Mesenchymal stem cell (in vitro differentiated cells and primary cell): ENCODE measurements at regions not wholly inside any gene's neighbourhood (a gene's known extent, or its start where the extent isn't known, plus 50 kb on each side); places are given as distances from the start of the nearest gene placed in this dataset.

Source experiments
- DNase-seq: peaks from one replicate; pipeline ENCODE4 v3.0.0-alpha.2; 2013
- H2AFZ ChIP-seq: one replicate; pipeline ENCODE4 v1.6.1; 2013; ENCODE audit warnings: low read depth, mild to moderate bottlenecking, control low read depth, inconsistent platforms, low read length, moderate library complexity
- H2AK5ac ChIP-seq: 2 replicates; pipeline ENCODE4 v1.6.1; 2013; ENCODE audit warnings: low read length, moderate library complexity, mild to moderate bottlenecking, inconsistent platforms; ENCODE audit not compliant: severe bottlenecking
- H2BK120ac ChIP-seq: one replicate; pipeline ENCODE4 v1.6.1; 2013; ENCODE audit warnings: low read depth, mild to moderate bottlenecking, inconsistent platforms, low read length, moderate library complexity
- H2BK12ac ChIP-seq, 2 experiments: one replicate each; pipeline ENCODE4 v1.6.1; 2013; ENCODE audit warnings: inconsistent platforms in 2 of 2, low read length in 2 of 2, mild to moderate bottlenecking in 2 of 2, moderate library complexity in 2 of 2, control low read depth in 1 of 2
- H2BK15ac ChIP-seq: one replicate; pipeline ENCODE4 v1.6.1; 2013; ENCODE audit warnings: mild to moderate bottlenecking, low read depth, inconsistent platforms; ENCODE audit not compliant: poor library complexity, severe bottlenecking
- H2BK5ac ChIP-seq: 2 replicates; pipeline ENCODE4 v1.6.1; 2013; ENCODE audit warnings: low read depth, mild to moderate bottlenecking, low read length, control low read depth, inconsistent platforms; ENCODE audit not compliant: poor library complexity, severe bottlenecking
- H3K14ac ChIP-seq, 2 experiments: one replicate each; pipeline ENCODE4 v1.6.1; 2013; ENCODE audit warnings: inconsistent platforms in 2 of 2, low read length in 2 of 2, control low read depth in 1 of 2, mild to moderate bottlenecking in 1 of 2, moderate library complexity in 1 of 2
- H3K18ac ChIP-seq, 2 experiments: one replicate each; pipeline ENCODE4 v1.6.1; 2013; ENCODE audit warnings: inconsistent platforms in 2 of 2, low read length in 2 of 2, control low read depth in 1 of 2, low read depth in 1 of 2, mild to moderate bottlenecking in 1 of 2
- H3K23ac ChIP-seq, 2 experiments: one replicate each; pipeline ENCODE4 v1.6.1; 2013; ENCODE audit warnings: inconsistent platforms in 2 of 2, low read length in 2 of 2, mild to moderate bottlenecking in 2 of 2, moderate library complexity in 2 of 2, control low read depth in 1 of 2
- H3K27ac ChIP-seq: 2 replicates; pipeline ENCODE4 v1.5.1; 2013; ENCODE audit warnings: mild to moderate bottlenecking, moderate library complexity, low read length, control low read depth, inconsistent platforms; ENCODE audit not compliant: poor library complexity, severe bottlenecking
- H3K27me3 ChIP-seq, 2 experiments: 2 replicates each; pipeline versions ENCODE4 v1.6.1 to v1.7.0; 2013; ENCODE audit warnings: low read length in 2 of 2, mild to moderate bottlenecking in 2 of 2, moderate library complexity in 2 of 2, control low read depth in 1 of 2, inconsistent platforms in 1 of 2; ENCODE audit not compliant: control insufficient read depth in 1 of 2, insufficient read depth in 1 of 2
- H3K36me3 ChIP-seq, 2 experiments: 2 replicates each; pipeline versions ENCODE4 v1.6.1 to v1.7.0; 2013; ENCODE audit warnings: low read length in 2 of 2, control low read depth in 1 of 2, inconsistent platforms in 1 of 2, low read depth in 1 of 2, mild to moderate bottlenecking in 1 of 2; ENCODE audit not compliant: insufficient read depth in 2 of 2, control insufficient read depth in 1 of 2
- H3K4ac ChIP-seq, 2 experiments: one replicate each; pipeline ENCODE4 v1.6.1; 2013; ENCODE audit warnings: inconsistent platforms in 2 of 2, low read length in 2 of 2, mild to moderate bottlenecking in 2 of 2, moderate library complexity in 2 of 2, control low read depth in 1 of 2, low read depth in 1 of 2
- H3K4me1 ChIP-seq: 2 replicates; pipeline ENCODE4 v1.6.1; 2013; ENCODE audit warnings: low read depth, low read length, control low read depth; ENCODE audit not compliant: control insufficient read depth, insufficient read depth
- H3K4me2 ChIP-seq: 2 replicates; pipeline ENCODE4 v1.6.1; 2013; ENCODE audit warnings: low read length, mild to moderate bottlenecking, inconsistent platforms; ENCODE audit not compliant: poor library complexity, severe bottlenecking
- H3K4me3 ChIP-seq, 2 experiments: 2 replicates each; pipeline versions ENCODE4 v1.5.1 to v1.7.0; 2013; ENCODE audit warnings: low read length in 2 of 2, mild to moderate bottlenecking in 2 of 2, control low read depth in 1 of 2, low read depth in 1 of 2; ENCODE audit not compliant: insufficient read depth in 1 of 2
- H3K79me1 ChIP-seq: replicated peaks from 2 replicates; pipeline ENCODE4 v1.6.1; 2013; ENCODE audit warnings: mild to moderate bottlenecking, control low read depth, low read length, inconsistent platforms; ENCODE audit not compliant: poor library complexity, severe bottlenecking
- H3K9ac ChIP-seq: 2 replicates; pipeline ENCODE4 v1.7.0; 2013; ENCODE audit warnings: mild to moderate bottlenecking, low read length, moderate library complexity
- H3K9me3 ChIP-seq: 2 replicates; pipeline ENCODE4 v1.7.0; 2013; ENCODE audit warnings: mild to moderate bottlenecking, low read length; ENCODE audit not compliant: control insufficient read depth
- H4K8ac ChIP-seq: one replicate; pipeline ENCODE4 v1.6.1; 2013; ENCODE audit warnings: inconsistent platforms, mild to moderate bottlenecking, low read length, moderate library complexity
- H4K91ac ChIP-seq: one replicate; pipeline ENCODE4 v1.6.1; 2013; ENCODE audit warnings: mild to moderate bottlenecking, low read length, inconsistent platforms
- WGBS: methylation state at CpG from one replicate; pipeline ENCODE4 v1.1.7; 2013; ENCODE audit warnings: mixed read lengths; 5-methylcytosine and 5-hydroxymethylcytosine counted together

DNA sequence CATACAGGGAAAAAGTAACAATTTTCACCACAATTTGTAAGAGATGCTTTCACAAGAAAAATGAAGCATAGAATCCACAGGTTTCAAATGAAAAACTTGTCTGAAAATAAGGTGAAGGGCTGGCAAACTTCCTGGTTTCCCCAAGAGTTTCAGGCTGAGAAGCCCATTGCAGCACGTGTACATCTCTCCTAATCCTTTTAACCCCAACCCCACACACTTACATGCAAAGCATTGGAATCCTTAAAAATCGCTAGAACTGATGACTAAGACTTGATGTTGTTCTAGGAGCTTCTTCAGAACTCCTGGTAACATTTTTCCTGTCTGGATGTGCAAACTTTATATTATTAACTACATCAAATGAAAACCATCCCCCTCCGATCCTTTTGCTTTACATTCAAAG lies 317.8 kb upstream of the RGMB start:
- no peak overlapping the region for H4K91ac ChIP-seq
- no peaks in the 10 kb centered on the region for H3K79me1 ChIP-seq
- no peak overlapping the region for H3K14ac ChIP-seq
- peak overlapping the region; percentile 87 for H3K9ac ChIP-seq
- H3K4me2 ChIP-seq: no peak overlapping the region
- H3K27ac ChIP-seq: no peak overlapping the region
- H3K9me3 ChIP-seq: no peaks in the 10 kb centered on the region
- H3K36me3 ChIP-seq: no peaks in the 10 kb centered on the region
- H3K4ac ChIP-seq: no peak overlapping the region
- peak; percentile 41 for DNase-seq
- H3K18ac ChIP-seq: no peak overlapping the region
- no peak overlapping the region for H2AK5ac ChIP-seq
- H2BK5ac ChIP-seq: no peak overlapping the region
- WGBS: no CpG with 5 or more reads among the region's 3 CpGs
- H3K23ac ChIP-seq: no peak overlapping the region
- H3K4me1 ChIP-seq: no peaks in the 10 kb centered on the region
- H2BK120ac ChIP-seq: no peak overlapping the region
- no peak overlapping the region for H2BK12ac ChIP-seq
- H4K8ac ChIP-seq: no peak overlapping the region
- no peak overlapping the region for H2AFZ ChIP-seq
- H2BK15ac ChIP-seq: no peak overlapping the region
- H3K4me3 ChIP-seq: peak overlapping the region in 1 of 2 experiments; percentile 47
- H3K27me3 ChIP-seq: no peaks in the 10 kb centered on the region

DNA sequence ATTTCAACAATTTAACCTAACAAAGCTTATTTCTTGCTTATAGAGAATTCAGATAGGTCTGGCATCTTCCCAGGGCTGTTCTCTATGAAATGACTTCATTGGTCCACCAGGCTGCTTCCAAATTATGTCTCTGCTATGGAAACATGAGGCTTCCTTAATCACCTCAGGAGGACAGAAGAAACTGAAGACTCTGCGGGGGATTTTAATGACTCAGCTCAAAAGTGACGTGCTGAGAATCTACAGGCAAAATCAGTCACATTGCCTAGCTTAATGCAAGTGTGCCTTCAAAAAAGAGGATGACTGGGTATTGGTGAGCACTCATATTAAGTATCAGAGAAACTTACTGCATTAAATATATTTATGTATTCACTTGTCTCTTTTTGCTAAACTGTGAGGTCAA lies 315.5 kb upstream of the RGMB start:
- no peak overlapping the region for H2AK5ac ChIP-seq
- no peak overlapping the region for H2BK12ac ChIP-seq
- H2BK120ac ChIP-seq: no peak overlapping the region
- no peak overlapping the region for H3K18ac ChIP-seq
- no peaks in the 10 kb centered on the region for H3K4me1 ChIP-seq
- no peaks in the 10 kb centered on the region for H3K9me3 ChIP-seq
- H3K79me1 ChIP-seq: no peaks in the 10 kb centered on the region
- H2AFZ ChIP-seq: no peak overlapping the region
- H2BK15ac ChIP-seq: no peak overlapping the region
- H3K27me3 ChIP-seq: no peaks in the 10 kb centered on the region
- no peak overlapping the region for H4K8ac ChIP-seq
- peak; percentile 27 for DNase-seq
- H3K27ac ChIP-seq: no peak overlapping the region
- peak overlapping the region; percentile 41 for H3K9ac ChIP-seq
- no peak overlapping the region for H3K4ac ChIP-seq
- no peak overlapping the region for H3K14ac ChIP-seq
- WGBS: 77% methylated on average over 2 of the region's 2 CpGs
- no peak overlapping the region for H3K4me3 ChIP-seq
- H3K36me3 ChIP-seq: no peaks in the 10 kb centered on the region
- no peak overlapping the region for H2BK5ac ChIP-seq
- H4K91ac ChIP-seq: no peak overlapping the region
- no peak overlapping the region for H3K23ac ChIP-seq
- H3K4me2 ChIP-seq: no peak overlapping the region

DNA sequence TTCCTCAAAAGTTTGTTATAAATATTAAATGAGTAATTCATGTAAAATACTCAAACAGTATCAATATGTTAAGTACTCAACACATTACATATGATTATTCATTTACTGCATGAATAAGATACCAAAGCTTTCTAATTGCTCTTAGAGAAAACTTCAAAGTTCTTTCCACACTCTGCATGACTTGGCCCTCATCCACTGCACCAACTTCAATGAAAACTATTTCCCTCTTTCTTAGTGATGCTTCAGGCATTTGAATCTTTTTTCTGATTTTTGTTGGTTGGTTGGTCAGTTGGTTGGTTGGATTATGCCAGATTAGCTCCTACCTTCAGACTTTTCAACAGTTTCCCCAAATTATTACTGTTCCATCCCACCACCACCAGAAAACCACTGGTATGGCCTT lies 314.7 kb upstream of the RGMB start:
- Histone ChIP-seq H3K9me3 (no peaks in the 10 kb centered on the region), H3K4me1 (no peaks in the 10 kb centered on the region), H3K27me3 (no peaks in the 10 kb centered on the region), H3K4me3 (no peak overlapping the region), H3K27ac (no peak overlapping the region), H2AK5ac (no peak overlapping the region), H3K79me1 (no peaks in the 10 kb centered on the region), H2BK15ac (no peak overlapping the region), H2BK120ac (no peak overlapping the region), H3K4ac (no peak overlapping the region), H4K8ac (no peak overlapping the region), H3K9ac (peak overlapping the region; percentile 41), H3K14ac (no peak overlapping the region), H3K18ac (no peak overlapping the region), H3K4me2 (no peak overlapping the region), H2AFZ (no peak overlapping the region), H2BK12ac (no peak overlapping the region), H4K91ac (no peak overlapping the region), H2BK5ac (no peak overlapping the region), H3K23ac (no peak overlapping the region), H3K36me3 (no peaks in the 10 kb centered on the region)
- no peak for DNase-seq

DNA sequence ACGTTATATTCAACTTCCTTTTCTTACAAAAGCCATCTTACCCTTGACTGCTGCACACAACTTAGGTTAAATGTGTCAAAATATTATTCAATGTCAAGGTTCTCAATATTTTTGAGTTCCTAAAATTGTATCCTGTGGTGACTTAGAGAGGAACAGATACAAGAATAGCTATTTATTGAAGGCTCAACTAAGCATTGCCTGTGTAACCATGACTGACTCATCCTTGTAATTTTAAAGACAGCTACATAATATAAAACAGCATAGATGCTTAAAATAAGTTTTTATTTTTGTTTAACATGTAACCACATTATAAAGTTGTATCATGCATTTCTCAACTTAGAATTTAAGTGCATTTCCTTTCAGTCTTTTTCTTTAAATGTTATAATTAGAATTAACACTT lies 312.9 kb upstream of the RGMB start:
- H2AK5ac ChIP-seq: no peak overlapping the region
- H2BK5ac ChIP-seq: no peak overlapping the region
- WGBS: no CpG with 5 or more reads among the region's 1 CpG
- H3K18ac ChIP-seq: no peak overlapping the region
- no peak overlapping the region for H3K4me3 ChIP-seq
- no peak overlapping the region for H2BK15ac ChIP-seq
- no peaks in the 10 kb centered on the region for H3K4me1 ChIP-seq
- no peak overlapping the region for H2BK12ac ChIP-seq
- no peaks in the 10 kb centered on the region for H3K79me1 ChIP-seq
- no peaks in the 10 kb centered on the region for H3K36me3 ChIP-seq
- H4K91ac ChIP-seq: no peak overlapping the region
- H3K9ac ChIP-seq: peak overlapping the region; percentile 7
- no peak overlapping the region for H3K14ac ChIP-seq
- H3K4ac ChIP-seq: no peak overlapping the region
- no peak overlapping the region for H4K8ac ChIP-seq
- H3K9me3 ChIP-seq: no peaks in the 10 kb centered on the region
- no peak overlapping the region for H3K27ac ChIP-seq
- no peak overlapping the region for H3K23ac ChIP-seq
- H2AFZ ChIP-seq: no peak overlapping the region
- no peaks in the 10 kb centered on the region for H3K27me3 ChIP-seq
- no peak overlapping the region for H2BK120ac ChIP-seq
- DNase-seq: no peak
- H3K4me2 ChIP-seq: no peak overlapping the region
